ENCODE measurements at regions not wholly inside any gene's neighbourhood (a gene's known extent, or its start where the extent isn't known, plus 50 kb on each side); places are given as distances from the start of the nearest gene placed in this dataset.
"Not testable (repeated sequence)": the region's sequence is repeated elsewhere in the genome, so short reads cannot be mapped to it uniquely, and the experiment has no call there.

DNA sequence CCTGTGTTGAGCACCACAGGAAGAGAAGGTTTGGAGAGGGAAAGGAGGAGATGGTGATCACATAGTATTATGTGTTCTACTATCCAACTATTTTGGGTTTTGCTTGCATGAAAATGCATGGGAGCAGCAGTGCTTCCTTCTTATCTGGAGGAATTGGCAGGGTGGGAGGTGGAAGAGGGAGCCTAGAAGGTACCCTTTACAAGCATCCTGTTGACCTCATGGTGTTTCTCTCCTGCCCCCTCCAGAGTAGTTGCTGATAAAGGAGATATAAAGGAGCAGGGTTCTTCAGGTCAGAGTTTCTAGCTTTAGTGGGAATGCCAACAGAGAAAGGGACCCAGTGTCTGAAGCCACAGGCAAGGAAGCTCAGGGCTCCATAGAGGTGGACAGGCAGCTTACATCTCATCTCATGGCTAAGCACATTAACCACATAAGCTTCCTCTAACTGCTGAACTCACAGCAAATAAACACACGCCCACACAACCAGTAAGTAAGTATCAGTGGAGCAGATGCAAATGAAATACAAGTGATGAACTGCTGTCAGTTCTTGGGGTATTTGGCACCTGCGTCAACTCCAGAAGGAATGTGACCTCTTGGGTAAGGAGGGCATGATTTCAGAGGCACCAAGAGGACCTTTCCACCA, 174.2 kb upstream of the SLC38A2 start:
- DNase-seq = no peak
- Mint-ChIP-seq H3K4me3 (no peak overlapping the region), H3K27me3 (ENCODE audit: low read depth in 3 of 3) (peaks cover 0 to 2% (median 0%) of the 10 kb centered on the region in 3 donors), H3K9me3 (peaks cover 0 to 18% (median 7%) of the 10 kb centered on the region in 7 donors), H3K4me1 (peaks cover 51% of the 10 kb centered on the region), H3K36me3 (peaks cover 0 to 5% of the 10 kb centered on the region in 2 donors), H3K27ac (peak overlapping the region in 2 of 7 donors; percentile 20 to 57)
- H3K79me2 ChIP-seq (ENCODE audit: insufficient read depth, low read length) = no peaks in the 10 kb centered on the region
- TF ChIP-seq CTCF (IDR thresholded peaks at IDR 0.05) = no peak
- no peaks in the 10 kb centered on the region for H3K9me3 ChIP-seq (replicated peaks in 1 of 2; ENCODE audit: control insufficient read depth in 1 of 2, insufficient read depth in 1 of 2, low read length in 2 of 2)
- no peaks in the 10 kb centered on the region for H4K20me1 ChIP-seq (ENCODE audit: insufficient read depth, low read length)
- no peak overlapping the region for H3K27ac ChIP-seq (ENCODE audit: low read depth in 1 of 2, low read length in 2 of 2)
- H3K9ac ChIP-seq (ENCODE audit: insufficient read depth, low read length, poor library complexity, severe bottlenecking) = no peak overlapping the region
- H3K27me3 ChIP-seq (ENCODE audit: control insufficient read depth in 2 of 2, insufficient read depth in 2 of 2, low read length in 2 of 2) = no peaks in the 10 kb centered on the region
- no peak overlapping the region for H2AFZ ChIP-seq (ENCODE audit: insufficient read depth, low read depth, low read length, poor library complexity, severe bottlenecking)
- no peaks in the 10 kb centered on the region for H3K36me3 ChIP-seq (replicated peaks in 1 of 2; ENCODE audit: control insufficient read depth in 1 of 2, insufficient read depth in 2 of 2, low read length in 2 of 2)
- no peak overlapping the region for H3K4me2 ChIP-seq (replicated peaks; ENCODE audit: extremely low read depth, low read length, poor library complexity, severe bottlenecking)
- peaks cover 30 to 35% of the 10 kb centered on the region in 2 donors for H3K4me1 ChIP-seq (ENCODE audit: control insufficient read depth in 1 of 2, insufficient read depth in 2 of 2, low read length in 2 of 2)
- intact Hi-C loops (cut with micrococcal nuclease) = no loop called here
- WGBS (ENCODE audit: insufficient coverage) = no CpG with 5 or more reads among the region's 2 CpGs
- H3K4me3 ChIP-seq (replicated peaks in 1 of 3; ENCODE audit: low read depth in 2 of 3, low read length in 3 of 3) = no peak overlapping the region

GRCh38 chr12:46543378-46543795, 170.8 kb upstream of the SLC38A2 start:
- H3K4me3 ChIP-seq (replicated peaks in 1 of 3; ENCODE audit: low read depth in 2 of 3, low read length in 3 of 3); H3K4me1 ChIP-seq (ENCODE audit: control insufficient read depth in 1 of 2, insufficient read depth in 2 of 2, low read length in 2 of 2); H3K36me3 Mint-ChIP-seq; H4K20me1 ChIP-seq (ENCODE audit: insufficient read depth, low read length); H3K27ac Mint-ChIP-seq; H2AFZ ChIP-seq (ENCODE audit: insufficient read depth, low read depth, low read length, poor library complexity, severe bottlenecking); H3K9ac ChIP-seq (ENCODE audit: insufficient read depth, low read length, poor library complexity, severe bottlenecking); intact Hi-C loops (cut with micrococcal nuclease); H3K27me3 Mint-ChIP-seq (ENCODE audit: low read depth in 3 of 3); H3K4me3 Mint-ChIP-seq; H3K36me3 ChIP-seq (replicated peaks in 1 of 2; ENCODE audit: control insufficient read depth in 1 of 2, insufficient read depth in 2 of 2, low read length in 2 of 2); H3K27ac ChIP-seq (ENCODE audit: low read depth in 1 of 2, low read length in 2 of 2); H3K79me2 ChIP-seq (ENCODE audit: insufficient read depth, low read length); DNase-seq; H3K27me3 ChIP-seq (ENCODE audit: control insufficient read depth in 2 of 2, insufficient read depth in 2 of 2, low read length in 2 of 2); H3K9me3 ChIP-seq (replicated peaks in 1 of 2; ENCODE audit: control insufficient read depth in 1 of 2, insufficient read depth in 1 of 2, low read length in 2 of 2); H3K4me2 ChIP-seq (replicated peaks; ENCODE audit: extremely low read depth, low read length, poor library complexity, severe bottlenecking): not testable (repeated sequence)
- WGBS (ENCODE audit: insufficient coverage) = 100% methylated on average over 1 of the region's 3 CpGs
- Mint-ChIP-seq H3K9me3 (peaks cover 2 to 16% (median 10%) of the 10 kb centered on the region in 7 donors), H3K4me1 (peaks cover 23% of the 10 kb centered on the region)

All from CD14-positive monocyte (primary cell).